IPS-18a (cell line): ENCODE measurements at regions not wholly inside any gene's neighbourhood (a gene's known extent, or its start where the extent isn't known, plus 50 kb on each side); places are given as distances from the start of the nearest gene placed in this dataset.

ENCODE experiments used
- H3K27ac ChIP-seq: one replicate; pipeline ENCODE4 v1.5.1; 2013; ENCODE audit warnings: low read length
- H3K27me3 ChIP-seq: one replicate; pipeline ENCODE4 v1.6.1; 2013; ENCODE audit warnings: mild to moderate bottlenecking, low read length; ENCODE audit not compliant: control insufficient read depth, insufficient read depth
- H3K36me3 ChIP-seq: one replicate; pipeline ENCODE4 v1.6.1; 2013; ENCODE audit warnings: low read depth, low read length; ENCODE audit not compliant: control insufficient read depth
- H3K4me1 ChIP-seq: one replicate; pipeline ENCODE4 v1.6.1; 2013; ENCODE audit warnings: low read depth, low read length; ENCODE audit not compliant: control insufficient read depth
- H3K4me3 ChIP-seq: one replicate; pipeline ENCODE4 v1.5.1; 2013; ENCODE audit warnings: low read length
- H3K9ac ChIP-seq: one replicate; pipeline ENCODE4 v1.6.1; 2013; ENCODE audit warnings: mild to moderate bottlenecking, low read length, moderate library complexity
- H3K9me3 ChIP-seq: one replicate; pipeline ENCODE4 v1.6.1; 2013; ENCODE audit warnings: low read depth, low read length; ENCODE audit not compliant: control insufficient read depth

- no peaks in the 10 kb centered on the region for H3K4me1 ChIP-seq
- H3K9ac ChIP-seq, result no peak overlapping the region
- H3K4me3 ChIP-seq, result no peak overlapping the region
- H3K36me3 ChIP-seq, result no peaks in the 10 kb centered on the region
- no peaks in the 10 kb centered on the region for H3K9me3 ChIP-seq
- H3K27me3 ChIP-seq, result no peaks in the 10 kb centered on the region
- no peak overlapping the region for H3K27ac ChIP-seq
Observed at GRCh38 chr6:62889240-62889639, 322.0 kb upstream of the FKBP1C start.

DNA sequence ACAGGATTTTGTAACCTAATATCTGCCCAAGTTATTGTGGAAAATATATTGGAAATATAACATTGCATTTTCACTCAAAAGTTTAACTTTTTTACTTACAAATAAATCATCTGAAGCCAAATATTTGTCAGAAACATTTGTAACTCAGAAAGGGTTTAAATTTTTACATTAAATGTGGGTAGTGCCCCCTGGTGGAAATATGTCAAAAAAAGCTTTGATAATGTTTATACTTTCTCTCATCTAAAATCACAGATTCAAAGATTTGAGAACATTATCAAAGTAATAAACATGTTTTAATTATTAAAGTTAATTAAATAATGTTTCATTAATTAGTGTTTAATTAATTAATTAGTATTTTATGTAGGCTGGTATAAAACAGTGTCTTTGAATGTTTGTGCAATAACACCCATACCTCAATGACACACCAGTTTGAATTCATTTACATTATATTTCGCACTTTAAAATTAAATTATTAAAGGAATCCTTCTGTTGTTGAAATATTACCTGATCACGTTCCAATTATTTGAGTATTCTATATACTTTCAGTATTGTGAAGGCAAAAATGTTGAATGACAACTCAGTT, 320.1 kb upstream of the FKBP1C start:
- H3K4me3 ChIP-seq, result no peak overlapping the region
- no peak overlapping the region for H3K27ac ChIP-seq
- H3K9me3 ChIP-seq, result no peaks in the 10 kb centered on the region
- H3K9ac ChIP-seq, result no peak overlapping the region
- H3K27me3 ChIP-seq, result no peaks in the 10 kb centered on the region
- no peaks in the 10 kb centered on the region for H3K4me1 ChIP-seq
- H3K36me3 ChIP-seq, result no peaks in the 10 kb centered on the region

DNA sequence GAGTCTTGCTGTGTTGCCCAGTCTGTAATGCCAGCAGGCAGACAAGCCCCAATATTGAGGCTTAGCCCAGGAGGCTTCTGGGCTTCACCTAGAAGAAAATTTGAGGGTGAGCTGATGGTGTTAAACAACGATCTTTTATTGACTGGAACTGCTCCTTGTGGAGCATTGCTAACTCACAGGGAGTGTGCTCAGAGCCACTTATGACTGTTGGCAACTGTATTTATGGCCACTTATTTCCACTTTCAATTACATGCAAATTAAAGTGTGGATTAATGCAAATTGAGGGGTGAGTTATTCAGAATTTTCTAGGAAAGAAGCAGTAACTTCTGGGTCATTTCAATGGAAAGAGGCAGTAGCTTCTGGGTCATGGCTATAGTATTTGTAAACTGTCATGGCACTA, 317.2 kb upstream of the FKBP1C start:
- H3K4me1 ChIP-seq, result no peaks in the 10 kb centered on the region
- no peak overlapping the region for H3K4me3 ChIP-seq
- H3K9ac ChIP-seq, result no peak overlapping the region

DNA sequence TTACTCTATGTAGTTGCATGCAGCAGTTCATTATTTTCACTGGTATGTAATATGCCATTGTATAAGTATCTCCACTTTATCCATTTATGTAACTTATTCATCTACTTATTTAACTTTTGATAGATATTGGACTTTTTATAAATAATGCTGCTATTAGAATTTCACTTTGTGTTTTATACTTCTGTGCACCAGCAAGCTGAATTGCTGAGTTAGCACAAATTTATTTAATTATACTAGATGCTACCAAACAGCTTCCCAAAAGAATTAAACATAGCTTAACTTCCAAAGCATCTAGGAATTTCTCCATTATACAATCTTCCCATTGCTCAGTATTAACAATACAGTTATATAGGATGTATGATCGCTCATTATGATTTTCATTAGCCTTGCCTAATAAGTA, 308.0 kb upstream of the FKBP1C start:
- H3K4me3 ChIP-seq, result no peak overlapping the region
- no peak overlapping the region for H3K27ac ChIP-seq
- no peaks in the 10 kb centered on the region for H3K36me3 ChIP-seq
- H3K9ac ChIP-seq, result no peak overlapping the region
- H3K9me3 ChIP-seq, result no peaks in the 10 kb centered on the region
- H3K27me3 ChIP-seq, result no peaks in the 10 kb centered on the region
- no peaks in the 10 kb centered on the region for H3K4me1 ChIP-seq

More for the DNA sequence above, 317.2 kb upstream of the FKBP1C start:
- no peak overlapping the region for H3K27ac ChIP-seq
- H3K27me3 ChIP-seq, result no peaks in the 10 kb centered on the region
- no peaks in the 10 kb centered on the region for H3K36me3 ChIP-seq
- H3K9me3 ChIP-seq, result no peaks in the 10 kb centered on the region

- H3K9me3 ChIP-seq, result no peaks in the 10 kb centered on the region
- no peaks in the 10 kb centered on the region for H3K4me1 ChIP-seq
- H3K4me3 ChIP-seq, result no peak overlapping the region
- no peak overlapping the region for H3K9ac ChIP-seq
- no peaks in the 10 kb centered on the region for H3K27me3 ChIP-seq
- no peak overlapping the region for H3K27ac ChIP-seq
- H3K36me3 ChIP-seq, result no peaks in the 10 kb centered on the region
Observed at GRCh38 chr6:62904687-62905086, 306.6 kb upstream of the FKBP1C start.

DNA sequence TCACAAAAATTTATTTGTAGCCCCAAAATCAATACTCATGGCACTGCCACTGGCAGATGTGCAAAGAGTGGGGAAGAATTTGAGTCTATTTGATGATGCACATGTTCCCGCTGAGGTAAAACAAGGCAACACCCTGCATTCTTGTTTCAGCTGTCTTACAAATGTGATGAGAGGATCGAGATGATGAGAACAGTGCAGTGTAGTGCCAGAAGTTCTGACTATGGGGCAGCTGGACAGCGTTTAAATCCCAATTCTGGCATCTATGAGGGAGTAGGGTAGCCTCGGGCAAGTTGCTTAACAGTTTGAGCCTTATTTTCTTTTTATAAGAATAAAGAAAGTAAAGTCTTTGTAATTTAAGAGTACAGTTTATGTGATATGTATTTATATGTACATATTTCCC, 296.7 kb upstream of the FKBP1C start:
- no peak overlapping the region for H3K4me3 ChIP-seq
- H3K9me3 ChIP-seq, result no peaks in the 10 kb centered on the region
- H3K9ac ChIP-seq, result no peak overlapping the region
- H3K27me3 ChIP-seq, result no peaks in the 10 kb centered on the region
- no peak overlapping the region for H3K27ac ChIP-seq
- H3K36me3 ChIP-seq, result no peaks in the 10 kb centered on the region
- no peaks in the 10 kb centered on the region for H3K4me1 ChIP-seq

- H3K27me3 ChIP-seq, result no peaks in the 10 kb centered on the region
- no peak overlapping the region for H3K4me3 ChIP-seq
- no peaks in the 10 kb centered on the region for H3K9me3 ChIP-seq
- no peaks in the 10 kb centered on the region for H3K4me1 ChIP-seq
- H3K36me3 ChIP-seq, result no peaks in the 10 kb centered on the region
- H3K9ac ChIP-seq, result no peak overlapping the region
- no peak overlapping the region for H3K27ac ChIP-seq
Observed at GRCh38 chr6:62923728-62924127, 287.5 kb upstream of the FKBP1C start.

GRCh38 chr6:62940848-62941247, 270.4 kb upstream of the FKBP1C start:
- no peaks in the 10 kb centered on the region for H3K27me3 ChIP-seq
- H3K9ac ChIP-seq, result no peak overlapping the region

DNA sequence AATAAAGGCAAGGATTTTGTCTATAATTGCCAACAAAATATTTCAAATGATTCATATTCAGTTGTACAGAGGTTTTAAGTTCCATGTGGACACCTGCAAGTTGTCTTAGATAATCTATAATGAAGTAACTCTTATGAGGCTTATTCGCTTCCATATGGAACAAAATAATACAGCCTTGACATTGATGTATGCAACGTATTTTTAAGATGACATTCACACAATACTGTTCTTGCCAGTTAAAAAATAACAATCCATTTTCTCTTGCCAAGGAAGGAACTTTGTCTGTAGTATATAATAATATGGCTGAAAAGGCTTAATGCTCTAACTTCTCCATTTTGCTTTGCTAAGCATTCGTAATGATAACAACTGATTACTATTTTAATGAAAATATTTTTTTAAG, 269.3 kb upstream of the FKBP1C start:
- H3K36me3 ChIP-seq, result no peaks in the 10 kb centered on the region
- no peak overlapping the region for H3K4me3 ChIP-seq
- H3K27ac ChIP-seq, result no peak overlapping the region
- no peak overlapping the region for H3K9ac ChIP-seq
- no peaks in the 10 kb centered on the region for H3K27me3 ChIP-seq
- no peaks in the 10 kb centered on the region for H3K4me1 ChIP-seq
- H3K9me3 ChIP-seq, result no peaks in the 10 kb centered on the region

More at GRCh38 chr6:62940848-62941247, 270.4 kb upstream of the FKBP1C start:
- no peak overlapping the region for H3K27ac ChIP-seq
- H3K4me1 ChIP-seq, result no peaks in the 10 kb centered on the region
- H3K36me3 ChIP-seq, result no peaks in the 10 kb centered on the region
- H3K4me3 ChIP-seq, result no peak overlapping the region
- H3K9me3 ChIP-seq, result no peaks in the 10 kb centered on the region

- Histone ChIP-seq H3K27ac (no peak overlapping the region), H3K36me3 (no peaks in the 10 kb centered on the region), H3K9ac (no peak overlapping the region), H3K4me3 (no peak overlapping the region), H3K4me1 (no peaks in the 10 kb centered on the region), H3K27me3 (no peaks in the 10 kb centered on the region), H3K9me3 (no peaks in the 10 kb centered on the region)
Observed at GRCh38 chr6:62968834-62969233, 242.4 kb upstream of the FKBP1C start.

DNA sequence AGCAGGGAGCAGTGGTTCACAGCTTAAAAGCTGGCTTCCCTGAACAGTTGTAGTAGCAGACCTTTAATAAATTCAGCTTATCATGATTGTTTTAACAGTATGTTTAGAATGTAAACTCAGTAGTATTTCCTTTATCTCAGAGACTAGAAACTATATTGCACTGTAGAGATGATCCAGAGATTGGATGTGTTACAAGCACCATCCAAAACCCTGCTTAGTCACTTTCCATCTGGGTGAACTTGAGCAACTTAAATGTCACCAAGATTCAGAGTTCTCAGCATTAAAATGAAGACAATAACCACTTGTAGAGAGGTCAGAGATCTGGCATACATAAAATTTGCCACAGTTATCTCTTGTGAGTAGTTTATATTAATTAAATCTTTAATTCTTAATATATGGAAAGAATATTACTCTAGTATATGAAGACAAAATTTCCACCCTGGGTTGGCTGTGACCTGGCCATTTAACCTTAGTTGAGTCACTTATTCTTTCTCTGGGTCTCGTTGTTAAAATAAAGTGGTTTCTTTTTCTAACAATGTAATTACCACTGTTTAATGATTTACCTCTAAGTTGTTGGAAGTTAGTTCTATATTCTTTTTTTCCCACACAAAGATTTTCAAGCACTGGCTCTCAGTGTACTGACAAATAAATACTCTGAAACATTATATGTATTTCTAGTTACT, 239.2 kb upstream of the FKBP1C start:
- no peaks in the 10 kb centered on the region for H3K9me3 ChIP-seq
- H3K9ac ChIP-seq, result no peak overlapping the region
- no peak overlapping the region for H3K4me3 ChIP-seq
- peaks cover 3% of the 10 kb centered on the region for H3K4me1 ChIP-seq
- H3K36me3 ChIP-seq, result no peaks in the 10 kb centered on the region
- H3K27me3 ChIP-seq, result no peaks in the 10 kb centered on the region
- H3K27ac ChIP-seq, result no peak overlapping the region

DNA sequence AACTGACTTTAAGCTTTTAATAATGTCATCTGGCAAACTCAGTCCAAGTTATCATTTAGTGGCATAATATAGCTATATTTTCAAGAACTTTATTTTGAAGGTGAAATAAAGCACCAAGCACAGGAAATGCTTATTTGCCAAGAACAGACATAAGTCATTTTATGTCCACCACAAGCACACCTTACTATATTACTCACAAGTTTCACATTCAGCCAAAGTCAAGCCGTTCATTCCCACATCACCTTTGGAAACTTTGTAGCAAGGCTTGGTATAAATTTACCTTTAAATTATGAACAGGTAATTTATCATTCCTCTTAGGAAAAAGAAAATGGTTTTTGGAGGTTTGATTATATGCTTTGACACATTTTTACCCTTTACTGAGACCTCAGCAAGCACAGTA, 236.8 kb upstream of the FKBP1C start:
- peaks cover 3% of the 10 kb centered on the region for H3K4me1 ChIP-seq
- no peaks in the 10 kb centered on the region for H3K9me3 ChIP-seq
- H3K27me3 ChIP-seq, result no peaks in the 10 kb centered on the region
- H3K27ac ChIP-seq, result no peak overlapping the region
- H3K9ac ChIP-seq, result no peak overlapping the region
- H3K36me3 ChIP-seq, result no peaks in the 10 kb centered on the region
- no peak overlapping the region for H3K4me3 ChIP-seq
